ENCODE measurements at regions not wholly inside any gene's neighbourhood (a gene's known extent, or its start where the extent isn't known, plus 50 kb on each side); places are given as distances from the start of the nearest gene placed in this dataset.
"Not testable (repeated sequence)": the region's sequence is repeated elsewhere in the genome, so short reads cannot be mapped to it uniquely, and the experiment has no call there.

GRCh38 chr2:143926736-143927135 lies 593.2 kb downstream of the ZEB2 start:
- no peak for DNase-seq (ENCODE audit: low read depth in 2 of 2)

- not testable (repeated sequence) for DNase-seq (ENCODE audit: low read depth in 2 of 2)
Observed at GRCh38 chr2:143922261-143922830, 597.6 kb downstream of the ZEB2 start.

GRCh38 chr2:143918465-143918989 lies 601.4 kb downstream of the ZEB2 start:
- no peak for DNase-seq (ENCODE audit: low read depth in 2 of 2)

GRCh38 chr2:143916781-143917180 lies 603.1 kb downstream of the ZEB2 start:
- DNase-seq (ENCODE audit: low read depth in 2 of 2), result no peak

- no peak for DNase-seq (ENCODE audit: low read depth in 2 of 2)
Observed at GRCh38 chr2:143909577-143910353, 610.2 kb downstream of the ZEB2 start.

GRCh38 chr2:143908843-143909242 lies 611.1 kb downstream of the ZEB2 start:
- no peak for DNase-seq (ENCODE audit: low read depth in 2 of 2)

- no peak for DNase-seq (ENCODE audit: low read depth in 2 of 2)
Observed at GRCh38 chr2:143907801-143908200, 612.1 kb downstream of the ZEB2 start.

- no peak for DNase-seq (ENCODE audit: low read depth in 2 of 2)
Observed at GRCh38 chr2:143906850-143907249, 613.1 kb downstream of the ZEB2 start.

GRCh38 chr2:143905587-143905986 lies 614.3 kb downstream of the ZEB2 start:
- DNase-seq (ENCODE audit: low read depth in 2 of 2), result no peak

- DNase-seq (ENCODE audit: low read depth in 2 of 2), result no peak
Observed at GRCh38 chr2:143903172-143903856, 616.6 kb downstream of the ZEB2 start.

GRCh38 chr2:143901185-143901842 lies 618.6 kb downstream of the ZEB2 start:
- DNase-seq (ENCODE audit: low read depth in 2 of 2), result no peak

- no peak for DNase-seq (ENCODE audit: low read depth in 2 of 2)
Observed at GRCh38 chr2:143899987-143900386, 619.9 kb downstream of the ZEB2 start.

- DNase-seq (ENCODE audit: low read depth in 2 of 2), result no peak
Observed at GRCh38 chr2:143893371-143893770, 626.5 kb downstream of the ZEB2 start.

GRCh38 chr2:143891879-143892308 lies 628.0 kb downstream of the ZEB2 start:
- no peak for DNase-seq (ENCODE audit: low read depth in 2 of 2)

- no peak for DNase-seq (ENCODE audit: low read depth in 2 of 2)
Observed at GRCh38 chr2:143890798-143891197, 629.1 kb downstream of the ZEB2 start.

GRCh38 chr2:143889216-143889615 lies 630.7 kb downstream of the ZEB2 start:
- DNase-seq (ENCODE audit: low read depth in 2 of 2), result no peak

GRCh38 chr2:143885461-143885860 lies 634.5 kb downstream of the ZEB2 start:
- DNase-seq (ENCODE audit: low read depth in 2 of 2), result no peak

GRCh38 chr2:143881246-143881645 lies 638.7 kb downstream of the ZEB2 start:
- DNase-seq (ENCODE audit: low read depth in 2 of 2), result no peak

GRCh38 chr2:143877876-143878530 lies 641.9 kb downstream of the ZEB2 start:
- no peak for DNase-seq (ENCODE audit: low read depth in 2 of 2)

GRCh38 chr2:143877056-143877455 lies 642.9 kb downstream of the ZEB2 start:
- DNase-seq (ENCODE audit: low read depth in 2 of 2), result no peak

Data from stimulated activated CD8-positive, alpha-beta memory T cell treated with anti-CD3 and anti-CD28 coated beads, Interleukin-15, amount 100 ng/mL, for 4 hours (primary cell).